SJSA1 (cell line): ENCODE measurements at regions not wholly inside any gene's neighbourhood (a gene's known extent, or its start where the extent isn't known, plus 50 kb on each side); places are given as distances from the start of the nearest gene placed in this dataset.
"Not testable (repeated sequence)": the region's sequence is repeated elsewhere in the genome, so short reads cannot be mapped to it uniquely, and the experiment has no call there.

Source experiments
- DNase-seq, 2 experiments: peaks; one replicate each; pipeline ENCODE4 v3.0.0-alpha.2; 2015 to 2020; ENCODE audit warnings: low spot score in 2 of 2, low read depth in 1 of 2
- H3K27ac ChIP-seq: fragments of 250-450 bp; sonication (Bioruptor Pico); 2 replicates; pipeline ENCODE4 v1.5.1; 2020; ENCODE audit warnings: mild to moderate bottlenecking, moderate library complexity
- H3K27me3 ChIP-seq: fragments of 250-450 bp; sonication (Bioruptor Pico); replicated peaks from 2 replicates; pipeline ENCODE4 v1.5.1; 2020; ENCODE audit warnings: mild to moderate bottlenecking, moderate library complexity
- H3K36me3 ChIP-seq: fragments of 250-450 bp; sonication (Bioruptor Pico); 2 replicates; pipeline ENCODE4 v1.5.1; 2020; ENCODE audit warnings: mild to moderate bottlenecking
- H3K4me1 ChIP-seq: fragments of 250-450 bp; sonication (Bioruptor Pico); replicated peaks from 2 replicates; pipeline ENCODE4 v1.6.1; 2021; ENCODE audit warnings: mild to moderate bottlenecking
- H3K4me3 ChIP-seq: fragments of 250-450 bp; sonication (Bioruptor Pico); 2 replicates; pipeline ENCODE4 v1.5.1; 2020; ENCODE audit warnings: mild to moderate bottlenecking
- H3K9me3 ChIP-seq: fragments of 250-450 bp; sonication (Bioruptor Pico); replicated peaks from 2 replicates; pipeline ENCODE4 v1.5.1; 2020; ENCODE audit warnings: mild to moderate bottlenecking

DNA sequence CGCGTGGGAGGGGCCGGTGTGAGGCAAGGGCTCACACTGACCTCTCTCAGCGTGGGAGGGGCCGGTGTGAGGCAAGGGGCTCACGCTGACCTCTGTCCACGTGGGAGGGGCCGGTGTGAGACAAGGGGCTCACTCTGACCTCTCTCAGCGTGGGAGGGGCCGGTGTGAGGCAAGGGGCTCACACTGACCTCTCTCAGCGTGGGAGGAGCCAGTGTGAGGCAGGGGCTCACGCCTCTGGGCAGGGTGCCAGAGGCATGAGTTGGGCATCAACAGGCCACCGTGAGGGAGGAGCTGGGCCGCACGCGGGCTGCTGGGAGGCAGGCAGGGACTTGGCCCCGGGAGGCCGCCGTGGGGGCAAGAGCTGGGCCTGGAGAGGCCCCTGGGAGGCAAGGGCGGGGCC lies 91.0 kb downstream of the PLPP2 start:
- not testable (repeated sequence) for H3K4me3 ChIP-seq, H3K27ac ChIP-seq, H3K9me3 ChIP-seq, H3K4me1 ChIP-seq, H3K27me3 ChIP-seq, H3K36me3 ChIP-seq
- peak in 1 of 2 experiments; percentile 21 for DNase-seq
